Activated CD4-positive, CD25-positive, alpha-beta regulatory T cell treated with anti-CD3 and anti-CD28 coated beads, Interleukin-2, amount 50 U/mL, for 16 hours (primary cell): ENCODE measurements at regions not wholly inside any gene's neighbourhood (a gene's known extent, or its start where the extent isn't known, plus 50 kb on each side); places are given as distances from the start of the nearest gene placed in this dataset.
"Not testable (repeated sequence)": the region's sequence is repeated elsewhere in the genome, so short reads cannot be mapped to it uniquely, and the experiment has no call there.

Experiments
- DNase-seq: peaks from one replicate; pipeline ENCODE4 v3.0.0-alpha.2; 2020; ENCODE audit warnings: low read depth, low spot score

- DNase-seq: not testable (repeated sequence)
These were observed 85.6 kb downstream of the OR2B2 start for GRCh38 chr6:27826612-27826985.

GRCh38 chr6:27825848-27826611, 86.2 kb downstream of the OR2B2 start:
- not testable (repeated sequence) for DNase-seq

- no peak for DNase-seq
These were observed 87.0 kb downstream of the OR2B2 start for GRCh38 chr6:27825025-27825793.

- not testable (repeated sequence) for DNase-seq
These were observed 87.8 kb downstream of the OR2B2 start for GRCh38 chr6:27824211-27825024.

- not testable (repeated sequence) for DNase-seq
These were observed 88.4 kb downstream of the OR2B2 start for GRCh38 chr6:27823714-27824210.

- DNase-seq: no peak
These were observed 95.3 kb downstream of the OR2B2 start for GRCh38 chr6:27816906-27817305.

DNA sequence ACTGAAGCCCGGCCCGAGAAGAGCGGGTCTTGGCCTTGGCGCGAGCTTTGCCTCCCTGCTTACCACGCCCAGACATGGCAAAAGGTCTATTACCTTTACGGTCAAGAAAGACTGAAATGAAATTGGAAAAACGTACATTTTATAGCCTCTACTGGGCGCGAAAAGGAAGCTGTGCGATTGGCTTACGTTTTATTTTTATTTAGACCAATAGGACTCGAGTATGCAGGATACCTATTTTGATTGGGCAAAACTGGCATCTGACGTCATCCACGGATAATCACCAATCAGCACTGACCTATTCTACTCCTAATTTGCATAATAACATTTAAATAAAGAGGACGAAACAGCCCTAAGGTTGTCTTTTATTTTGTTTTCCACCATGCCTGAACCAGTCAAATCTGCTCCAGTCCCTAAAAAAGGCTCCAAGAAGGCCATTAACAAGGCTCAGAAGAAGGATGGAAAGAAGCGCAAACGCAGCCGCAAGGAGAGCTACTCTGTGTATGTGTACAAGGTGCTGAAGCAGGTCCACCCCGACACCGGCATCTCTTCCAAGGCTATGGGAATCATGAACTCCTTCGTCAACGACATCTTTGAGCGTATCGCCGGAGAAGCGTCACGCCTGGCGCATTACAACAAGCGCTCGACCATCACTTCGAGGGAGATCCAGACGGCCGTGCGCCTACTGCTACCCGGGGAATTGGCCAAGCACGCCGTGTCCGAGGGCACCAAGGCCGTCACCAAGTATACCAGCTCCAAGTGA, 97.4 kb downstream of the OR2B2 start:
- peak; percentile 68 for DNase-seq

DNA sequence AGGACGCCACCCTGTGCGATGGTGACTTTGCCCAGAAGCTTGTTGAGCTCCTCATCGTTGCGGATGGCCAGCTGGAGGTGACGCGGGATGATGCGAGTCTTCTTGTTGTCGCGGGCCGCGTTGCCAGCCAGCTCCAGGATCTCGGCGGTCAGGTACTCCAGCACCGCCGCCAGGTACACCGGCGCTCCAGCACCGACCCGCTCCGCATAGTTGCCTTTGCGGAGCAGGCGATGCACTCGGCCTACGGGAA, 97.9 kb downstream of the OR2B2 start:
- DNase-seq: not testable (repeated sequence)

DNA sequence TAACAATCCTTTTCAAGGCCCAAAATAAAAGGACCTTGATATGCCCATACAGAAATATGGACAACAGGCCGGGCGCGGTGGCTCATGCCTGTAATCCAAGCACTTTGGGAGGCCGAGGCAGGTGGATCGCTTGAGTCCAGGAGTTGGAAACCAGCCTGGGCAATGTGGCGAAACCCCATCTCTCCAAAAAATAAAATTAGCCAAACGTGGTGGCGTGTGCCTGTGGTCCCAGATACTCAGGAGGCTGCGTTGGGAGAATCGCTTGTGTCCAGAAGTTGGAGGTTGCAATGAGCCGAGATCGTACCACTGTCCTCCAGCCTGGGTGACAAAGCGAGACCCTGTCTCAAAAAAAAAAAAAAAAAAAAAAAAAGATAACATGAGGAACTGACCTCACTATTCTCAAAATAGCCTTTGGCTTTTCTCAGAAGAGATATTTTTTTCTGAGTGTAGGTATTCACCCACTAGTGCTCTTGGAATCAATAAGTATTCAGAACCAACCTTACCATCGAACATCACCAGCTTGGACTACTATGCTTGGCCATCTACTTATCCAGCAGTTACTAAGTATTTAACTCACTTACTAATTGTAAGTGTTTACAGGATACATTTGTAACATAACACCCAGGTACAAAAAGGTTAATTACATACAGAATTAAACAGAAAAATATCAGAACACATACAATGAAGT, 99.2 kb downstream of the OR2B2 start:
- no peak for DNase-seq

GRCh38 chr6:27812078-27812804, 100.0 kb downstream of the OR2B2 start:
- DNase-seq: no peak

- DNase-seq: no peak
These were observed 100.8 kb downstream of the OR2B2 start for GRCh38 chr6:27811451-27811772.

- no peak for DNase-seq
These were observed 101.3 kb downstream of the OR2B2 start for GRCh38 chr6:27810768-27811450.

GRCh38 chr6:27809939-27810767, 102.0 kb downstream of the OR2B2 start:
- DNase-seq: peak; percentile 64

- DNase-seq: no peak
These were observed 102.9 kb downstream of the OR2B2 start for GRCh38 chr6:27809067-27809938.

DNA sequence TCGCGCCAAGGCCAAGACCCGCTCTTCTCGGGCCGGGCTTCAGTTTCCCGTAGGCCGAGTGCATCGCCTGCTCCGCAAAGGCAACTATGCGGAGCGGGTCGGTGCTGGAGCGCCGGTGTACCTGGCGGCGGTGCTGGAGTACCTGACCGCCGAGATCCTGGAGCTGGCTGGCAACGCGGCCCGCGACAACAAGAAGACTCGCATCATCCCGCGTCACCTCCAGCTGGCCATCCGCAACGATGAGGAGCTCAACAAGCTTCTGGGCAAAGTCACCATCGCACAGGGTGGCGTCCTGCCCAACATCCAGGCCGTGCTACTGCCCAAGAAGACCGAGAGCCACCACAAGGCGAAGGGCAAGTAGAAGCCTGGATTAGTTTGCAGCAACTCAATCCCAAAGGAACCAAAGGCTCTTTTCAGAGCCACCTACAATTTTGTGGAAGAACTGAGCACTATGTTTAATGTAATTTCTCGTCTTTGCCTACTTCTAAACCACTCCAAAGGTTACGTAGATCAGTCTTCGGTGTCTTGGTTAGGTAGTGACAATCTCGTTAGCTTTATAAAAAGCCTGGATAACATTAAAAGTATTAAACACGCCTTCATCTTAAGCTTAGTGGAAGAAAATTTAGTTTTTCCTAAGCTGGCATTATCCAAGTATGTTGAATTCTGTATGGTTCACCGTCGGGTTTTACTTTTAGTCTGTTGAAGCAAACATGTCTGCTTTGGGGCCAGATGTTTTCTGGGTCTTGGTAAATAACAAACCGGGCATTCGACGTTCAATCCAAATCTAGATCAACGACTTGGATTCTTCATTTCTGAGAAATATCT, 103.7 kb downstream of the OR2B2 start:
- DNase-seq: not testable (repeated sequence)

GRCh38 chr6:27807441-27808241, 104.6 kb downstream of the OR2B2 start:
- peak; percentile 58 for DNase-seq
